ENCODE measurements at regions not wholly inside any gene's neighbourhood (a gene's known extent, or its start where the extent isn't known, plus 50 kb on each side); places are given as distances from the start of the nearest gene placed in this dataset.

DNA sequence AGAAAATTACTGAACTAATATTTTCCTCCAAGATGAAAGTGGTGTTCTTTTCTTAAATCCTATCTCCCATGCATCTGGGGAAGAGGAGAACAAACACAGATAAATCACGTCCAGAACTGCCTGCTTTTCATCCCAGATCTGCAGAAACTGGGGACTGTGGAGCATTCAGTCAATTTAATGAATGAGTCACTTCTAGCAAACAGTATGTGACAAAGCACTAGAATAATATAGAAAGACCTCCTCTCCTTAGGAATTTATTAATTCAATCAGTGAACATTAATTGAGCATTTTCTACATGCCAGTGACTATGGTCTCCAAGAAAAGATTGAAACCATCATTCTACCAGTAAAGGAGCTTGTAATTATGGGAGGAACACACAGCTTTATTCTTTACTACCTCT lies 693.4 kb upstream of the ID2 start:
- DNase-seq (ENCODE audit: low read depth) = no peak

DNA sequence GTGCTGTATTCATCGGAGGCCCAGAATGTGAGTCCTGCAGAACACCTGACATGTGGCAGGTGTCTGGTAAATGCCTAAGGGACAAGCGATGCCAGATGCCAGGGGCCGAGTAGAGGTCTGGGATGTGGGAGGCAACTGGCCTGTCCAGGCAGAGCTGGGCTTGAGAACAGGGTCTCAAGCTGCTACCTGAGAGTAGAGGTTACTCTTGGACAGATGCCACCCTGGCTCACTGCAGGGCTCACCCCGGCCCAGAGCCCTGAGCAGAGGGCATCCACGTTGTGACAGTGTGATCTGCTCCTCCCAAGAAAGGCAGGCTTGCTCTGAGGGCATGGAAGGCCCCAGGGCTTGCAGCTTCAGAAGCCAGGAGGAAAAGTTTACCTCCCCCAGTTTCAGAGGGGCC lies 692.0 kb upstream of the ID2 start:
- DNase-seq (ENCODE audit: low read depth) = no peak

DNA sequence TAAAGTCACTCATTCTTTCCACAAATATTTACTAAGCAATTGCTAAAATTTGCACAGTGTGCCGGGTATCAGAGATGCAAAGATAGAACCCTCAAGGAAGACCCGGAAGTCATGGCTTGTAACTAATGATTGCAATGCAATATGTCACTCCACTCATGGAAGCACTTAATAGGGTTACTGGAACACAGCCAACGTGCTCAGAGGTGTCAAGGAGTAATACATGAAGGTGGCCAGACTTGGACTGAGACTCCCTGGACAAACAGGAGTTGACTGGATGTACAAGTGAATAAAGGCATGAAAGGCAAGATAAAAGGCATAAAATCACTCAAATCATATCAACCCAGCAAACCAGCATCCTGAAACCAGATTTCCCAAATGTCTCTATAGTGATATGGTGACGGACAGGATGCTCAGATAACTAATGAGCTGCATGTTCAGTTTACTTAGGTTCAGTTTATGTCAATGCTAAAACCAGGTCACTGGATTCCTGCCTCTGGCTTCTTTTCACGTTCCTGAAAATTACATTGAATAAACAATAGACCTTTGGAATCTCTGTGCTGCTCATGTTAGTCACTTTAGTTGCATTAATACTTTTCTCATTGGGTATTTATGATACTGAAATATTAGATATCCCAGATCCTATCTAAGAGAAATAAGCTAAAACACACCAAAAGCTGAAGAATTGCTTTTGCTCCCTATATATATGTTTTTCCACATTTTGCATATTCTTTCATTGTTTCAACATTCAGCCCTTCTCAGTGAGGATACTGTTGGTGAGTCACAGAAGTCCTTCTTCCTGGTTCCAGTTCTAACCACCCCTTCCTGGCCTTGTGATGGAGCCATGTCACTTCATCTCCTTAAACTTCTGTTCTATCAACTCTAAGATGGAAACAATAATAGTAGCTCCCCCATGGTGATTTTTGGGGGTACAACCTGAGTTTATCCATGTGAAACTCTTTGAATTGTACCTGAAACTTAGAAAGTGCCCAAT lies 688.9 kb upstream of the ID2 start:
- peak; percentile 44 for DNase-seq (ENCODE audit: low read depth)

DNA sequence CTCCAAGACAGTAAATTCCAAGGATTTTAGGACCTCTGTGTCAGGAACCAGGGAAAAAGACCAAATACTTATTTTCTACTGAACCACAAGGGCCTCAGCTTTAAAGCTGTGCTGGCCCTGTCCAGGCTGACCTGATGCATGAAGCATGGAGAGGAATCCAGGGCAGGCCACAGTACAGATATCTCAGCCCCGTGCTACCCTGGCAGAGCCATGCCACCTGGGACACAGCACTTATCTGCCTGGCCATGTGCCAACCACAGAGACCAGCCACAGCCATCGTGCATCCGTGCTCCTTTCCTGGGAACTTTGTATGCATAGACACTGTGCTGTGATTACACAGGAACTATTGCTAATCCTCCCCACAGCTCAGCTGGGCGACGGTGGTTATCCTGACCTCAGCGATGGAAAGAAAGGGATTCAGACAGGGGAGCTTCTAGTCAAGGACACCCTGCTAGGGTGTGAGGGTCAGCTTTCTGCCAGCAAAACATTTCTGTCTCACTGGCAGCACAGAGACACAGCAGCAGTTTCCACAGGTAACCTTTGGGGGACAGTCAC lies 687.4 kb upstream of the ID2 start:
- DNase-seq (ENCODE audit: low read depth) = no peak

DNA sequence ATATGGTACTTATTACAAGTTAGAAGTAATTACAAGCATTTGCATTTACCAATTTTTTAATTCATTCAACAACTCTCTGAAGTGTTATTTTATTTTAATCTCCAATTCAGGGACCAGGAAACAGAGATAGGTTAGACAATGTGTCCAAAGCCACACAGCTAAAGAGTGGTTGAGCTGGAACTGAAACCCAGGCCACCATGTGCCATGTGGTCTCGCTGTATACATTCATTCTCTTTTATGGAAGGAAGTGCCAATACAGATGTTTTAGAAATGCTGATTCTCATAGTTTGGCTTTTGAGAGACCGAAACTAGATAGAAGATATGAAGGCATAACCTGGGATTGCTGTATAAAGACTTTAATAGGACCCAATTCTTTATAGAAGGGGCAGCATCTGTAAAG lies 684.6 kb upstream of the ID2 start:
- no peak for DNase-seq (ENCODE audit: low read depth)

DNA sequence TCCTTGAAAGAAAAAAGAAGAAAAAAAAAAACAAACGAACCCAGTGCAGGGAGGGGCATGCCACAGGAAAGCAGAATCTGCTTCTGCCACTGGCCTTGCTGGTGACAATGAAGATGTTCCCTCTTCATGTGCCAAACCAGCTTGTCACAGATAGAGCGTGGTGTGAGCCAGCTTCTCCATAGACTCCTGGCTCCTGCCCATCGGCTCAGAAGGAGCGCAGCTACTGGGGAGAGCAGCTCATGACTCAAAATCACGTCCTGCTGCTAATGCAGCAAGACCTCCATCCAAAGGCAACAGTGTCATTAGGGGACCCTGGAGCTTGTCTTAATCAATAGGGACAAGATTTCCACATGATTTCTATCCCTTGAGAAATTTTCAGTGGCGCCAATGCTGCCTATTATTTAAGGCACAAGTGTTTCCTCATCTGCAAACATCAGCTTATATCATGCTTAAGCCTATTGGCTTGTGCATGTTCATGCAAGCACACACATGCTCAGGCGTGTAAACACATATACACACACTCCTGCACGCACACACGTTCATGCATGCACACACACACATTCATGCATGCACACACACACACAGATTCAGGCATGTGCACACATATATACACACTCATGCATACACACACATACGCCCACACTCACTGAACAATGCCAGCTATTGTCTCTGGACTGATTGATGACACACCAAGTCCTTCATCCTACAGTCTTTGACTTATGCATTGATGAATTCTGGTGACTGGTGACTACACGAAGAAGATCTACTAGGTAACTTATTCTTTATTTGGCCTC lies 682.0 kb upstream of the ID2 start:
- DNase-seq (ENCODE audit: low read depth) = no peak

DNA sequence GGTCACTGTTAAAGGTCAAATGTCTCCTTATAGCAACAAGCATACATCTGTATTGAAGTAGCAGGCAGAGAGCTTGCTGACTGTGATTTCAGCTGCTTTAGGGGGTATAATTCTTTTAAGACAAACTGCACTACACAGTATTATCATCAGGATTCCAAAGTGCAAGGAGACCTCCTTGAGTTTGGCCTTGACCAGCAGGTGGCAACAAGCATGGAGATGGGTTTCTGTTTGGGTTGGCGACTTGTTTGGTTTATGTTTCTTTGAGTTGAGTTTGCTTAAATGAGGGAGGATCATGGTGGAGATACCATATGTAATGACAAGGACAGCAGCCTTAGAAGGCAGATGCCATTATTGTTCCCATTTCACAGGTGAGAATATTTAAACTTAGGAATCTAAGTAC lies 681.0 kb upstream of the ID2 start:
- no peak for DNase-seq (ENCODE audit: low read depth)

DNA sequence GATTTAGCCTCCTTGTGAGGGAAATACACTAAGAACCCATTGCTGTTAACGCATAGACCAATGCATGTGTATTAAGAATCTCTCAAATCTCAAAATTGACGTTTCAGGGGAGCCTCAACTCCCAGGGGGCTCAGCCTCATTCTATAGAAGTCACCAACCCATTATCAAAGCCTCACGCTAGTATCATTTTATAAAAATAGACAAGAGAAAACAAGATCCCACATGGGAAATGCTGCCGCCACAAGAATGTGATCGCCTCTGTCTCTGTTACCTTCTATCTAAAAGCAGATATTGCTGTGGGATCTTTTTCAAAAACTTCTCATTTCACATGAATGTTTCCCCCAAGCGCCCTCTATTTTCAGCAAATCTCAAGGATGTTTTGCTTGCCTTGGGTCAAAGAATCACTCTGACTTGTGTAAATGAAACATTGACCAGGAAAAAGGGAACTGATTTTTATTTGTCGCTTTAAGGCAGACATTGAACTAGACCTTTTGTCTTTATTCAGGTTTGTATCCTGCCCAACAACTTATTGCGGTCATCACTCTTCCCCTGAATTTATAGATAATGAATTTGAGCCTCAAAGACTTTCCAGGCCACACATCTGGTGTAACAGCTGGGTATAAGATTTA lies 679.0 kb upstream of the ID2 start:
- no peak for DNase-seq (ENCODE audit: low read depth)

DNA sequence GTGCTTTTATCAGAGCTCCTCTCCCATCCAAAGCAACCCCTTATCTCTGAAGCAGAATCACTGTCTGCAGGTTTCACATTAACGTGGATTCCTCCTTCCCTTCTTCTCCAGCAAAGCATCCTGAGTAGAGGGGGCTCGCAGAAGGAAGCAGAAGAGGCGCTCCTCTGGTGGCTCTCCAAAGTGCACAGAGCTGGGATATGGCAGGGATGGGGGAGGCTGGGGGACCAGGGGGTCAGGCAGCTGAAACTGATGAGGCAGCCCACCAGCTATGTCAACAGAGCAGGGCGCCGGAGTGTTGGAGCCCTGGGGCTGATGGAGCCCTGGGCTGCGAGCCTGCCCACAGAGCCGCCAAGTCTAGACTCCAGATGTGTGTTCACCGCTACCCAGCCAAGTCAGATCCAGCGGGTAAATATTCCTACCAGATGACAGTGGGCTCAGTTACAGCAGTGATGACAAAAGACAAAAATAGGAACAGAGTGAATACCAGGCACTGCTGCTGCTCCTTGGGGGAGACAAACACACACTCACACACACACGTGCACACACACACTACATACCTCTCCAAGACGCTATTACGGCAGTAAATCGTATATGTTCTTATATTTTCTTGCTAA lies 678.3 kb upstream of the ID2 start:
- DNase-seq (ENCODE audit: low read depth) = no peak

DNA sequence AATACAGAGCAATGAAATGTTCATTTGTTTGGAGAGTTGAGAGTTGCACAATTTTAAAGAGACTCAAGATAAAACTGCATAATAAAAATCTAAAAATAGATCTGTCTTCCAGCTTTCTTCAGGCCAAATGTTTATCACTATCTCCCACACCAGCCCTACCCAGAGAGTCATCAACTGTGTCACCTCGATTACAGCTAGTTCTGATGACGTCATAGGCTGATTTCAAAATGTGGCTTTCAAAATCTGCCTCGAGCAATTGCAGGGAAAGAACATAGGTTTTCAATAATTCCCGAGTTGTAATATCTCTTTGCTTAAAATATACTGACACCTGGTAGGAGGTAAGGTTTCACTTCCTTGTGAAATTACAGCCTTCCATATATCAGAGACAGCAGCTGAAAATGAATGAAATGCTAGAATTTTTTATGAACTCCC lies 677.6 kb upstream of the ID2 start:
- peak; percentile 23 for DNase-seq (ENCODE audit: low read depth)

DNA sequence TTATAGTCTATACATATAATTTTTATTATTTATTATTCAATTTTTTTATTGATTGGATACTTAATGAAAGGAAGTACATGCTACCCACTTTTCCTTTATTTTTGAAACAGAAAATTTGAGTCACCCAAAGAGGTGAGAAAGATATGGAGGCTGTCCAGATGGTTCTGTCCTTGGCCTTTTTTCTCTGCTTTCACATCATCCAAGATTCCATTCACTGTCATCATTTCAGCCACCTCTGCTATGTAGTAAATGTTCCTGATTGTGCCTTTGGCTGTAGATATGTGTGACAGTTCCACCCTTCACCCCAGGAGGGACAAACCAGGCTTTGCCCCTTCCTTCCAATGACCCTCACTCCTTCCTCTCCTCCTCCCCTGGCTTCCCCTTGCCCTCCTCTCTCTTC lies 675.7 kb upstream of the ID2 start:
- DNase-seq (ENCODE audit: low read depth) = no peak

DNA sequence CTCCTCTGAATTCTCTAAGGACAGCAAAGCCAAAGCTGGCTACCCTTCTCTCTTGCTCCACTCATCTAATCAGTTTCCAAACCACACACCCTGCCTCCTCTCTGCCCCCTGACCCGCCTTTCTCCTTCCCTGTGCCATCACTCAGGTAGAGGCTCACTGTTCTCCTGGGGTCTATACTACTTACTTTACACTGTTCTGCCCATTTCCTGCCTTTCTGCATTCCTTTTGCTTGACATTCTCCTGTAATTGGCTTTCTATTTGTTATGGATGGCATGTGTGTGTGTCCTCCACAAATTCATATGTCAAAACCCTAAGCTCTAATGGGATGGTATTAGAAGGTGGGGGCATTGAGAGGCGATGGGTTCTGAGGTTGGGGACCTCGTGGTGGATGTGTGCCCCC lies 675.2 kb upstream of the ID2 start:
- DNase-seq (ENCODE audit: low read depth) = no peak

DNA sequence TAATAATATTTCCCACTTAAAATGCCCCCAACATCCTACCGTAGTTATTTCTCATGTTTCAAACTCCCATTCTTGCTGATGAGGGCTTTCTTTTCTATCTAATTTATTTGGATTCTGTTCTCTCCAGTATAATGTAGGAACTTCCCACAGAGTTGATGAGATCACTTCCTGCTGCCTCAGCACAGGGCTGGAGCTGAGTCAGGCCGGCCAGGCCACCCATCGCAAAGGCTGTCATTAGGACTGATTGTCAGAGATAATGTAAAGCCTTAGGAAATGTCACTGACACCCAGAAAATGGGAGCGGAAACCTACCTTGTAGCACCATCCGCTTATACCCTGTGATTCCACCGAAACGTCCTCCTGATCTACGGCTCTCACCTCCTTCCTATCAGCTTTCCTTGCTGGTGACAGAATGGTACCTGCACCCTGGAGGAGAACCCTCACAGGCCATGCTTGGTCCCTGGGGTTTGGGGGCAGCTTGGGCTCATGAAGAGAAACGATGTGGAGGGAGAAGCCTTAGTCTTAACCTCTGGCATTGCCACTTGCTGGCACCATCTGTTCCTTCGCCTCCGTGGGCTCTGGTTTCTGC lies 672.8 kb upstream of the ID2 start:
- DNase-seq (ENCODE audit: low read depth) = peak; percentile 62

DNA sequence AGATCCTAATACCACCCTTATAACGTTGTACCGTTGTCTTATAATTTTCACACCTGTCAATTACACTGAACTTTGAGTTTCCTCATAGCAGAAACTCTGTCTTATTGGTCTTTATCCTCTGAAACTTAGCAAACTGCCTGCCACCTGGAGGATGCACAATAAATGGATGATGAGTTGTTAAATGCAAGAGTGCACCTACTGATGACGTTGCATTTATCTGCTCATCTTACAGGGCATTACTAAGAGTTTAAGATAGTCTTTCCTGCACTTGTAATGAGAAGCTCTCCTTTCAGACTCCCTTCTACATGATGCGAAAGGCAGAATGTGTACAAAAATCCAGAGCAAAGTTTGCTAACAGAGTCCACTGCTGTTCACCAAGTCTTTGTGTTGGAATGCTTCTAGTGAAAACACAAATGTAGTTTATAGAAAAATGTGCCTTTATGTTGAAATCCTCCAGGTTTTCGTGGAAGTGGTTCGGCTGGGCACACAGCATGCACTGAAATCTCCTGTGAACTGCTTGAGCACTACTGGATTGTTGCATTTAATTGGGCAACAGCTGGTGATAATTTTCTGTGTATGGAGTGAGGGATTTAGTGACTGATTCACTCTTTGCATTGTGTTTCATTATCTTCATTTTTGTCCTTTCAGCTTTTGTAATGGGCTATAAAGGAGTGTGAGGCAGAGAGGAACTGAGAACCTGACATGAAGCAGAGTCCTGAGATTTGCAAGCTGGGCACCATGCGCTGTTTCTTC lies 665.8 kb upstream of the ID2 start:
- DNase-seq (ENCODE audit: low read depth) = no peak

DNA sequence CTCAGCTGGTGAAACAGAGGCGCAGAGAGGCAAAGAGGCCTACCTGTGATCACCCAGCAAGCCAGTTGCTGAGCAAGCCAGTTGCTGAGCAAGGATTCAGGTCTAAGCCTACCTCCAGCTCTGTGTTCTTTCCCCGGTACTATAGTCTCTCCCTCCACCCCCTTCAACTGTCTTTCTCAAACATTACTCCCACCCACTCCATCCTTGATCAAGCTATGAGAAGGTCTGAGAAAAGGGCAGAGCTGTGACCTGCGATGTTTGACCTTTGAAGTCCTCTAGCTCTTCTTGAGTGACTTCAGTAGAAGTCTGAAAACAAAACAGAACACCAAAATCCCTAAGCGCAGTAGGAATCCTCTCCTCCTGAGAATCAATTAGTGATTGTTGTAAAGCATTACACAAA lies 665.2 kb upstream of the ID2 start:
- no peak for DNase-seq (ENCODE audit: low read depth)

DNA sequence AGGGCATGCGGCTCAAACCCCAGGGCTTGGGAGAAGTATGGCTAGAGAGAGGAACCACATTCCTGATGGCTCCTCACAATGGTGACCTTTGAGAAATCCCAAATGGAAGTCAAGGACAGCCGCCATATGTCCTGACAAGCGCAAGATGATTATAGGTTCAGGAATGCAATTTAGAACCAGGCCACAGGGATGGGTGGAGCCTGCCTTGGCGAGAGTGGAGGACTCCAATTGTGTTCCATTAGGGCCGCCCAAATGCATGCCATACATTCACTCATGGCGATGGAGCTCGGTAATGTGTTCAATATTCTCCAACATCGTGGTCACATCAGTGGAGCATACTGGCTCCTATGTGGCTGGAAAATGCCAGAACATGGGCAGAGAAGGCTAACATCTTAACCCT lies 662.9 kb upstream of the ID2 start:
- no peak for DNase-seq (ENCODE audit: low read depth)

DNA sequence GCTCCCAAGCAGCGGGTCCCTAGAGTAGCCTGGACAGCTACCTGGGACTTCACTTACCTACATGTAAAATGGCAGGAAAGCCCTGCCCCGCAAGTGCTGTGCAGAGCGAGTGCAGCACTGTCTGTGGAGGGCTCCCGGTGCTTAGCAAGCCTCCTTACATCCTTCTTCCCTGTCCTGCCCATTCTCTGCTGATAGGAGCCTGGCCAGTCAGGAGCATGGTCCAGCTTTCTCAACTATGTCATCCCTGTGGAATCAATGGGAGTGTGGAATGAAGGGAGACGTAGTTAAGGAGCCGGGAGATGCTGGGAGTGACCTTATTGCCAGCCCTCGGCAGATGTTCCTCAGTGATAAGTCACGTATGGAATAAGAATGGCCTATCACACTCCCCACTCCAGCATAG lies 661.9 kb upstream of the ID2 start:
- no peak for DNase-seq (ENCODE audit: low read depth)

DNA sequence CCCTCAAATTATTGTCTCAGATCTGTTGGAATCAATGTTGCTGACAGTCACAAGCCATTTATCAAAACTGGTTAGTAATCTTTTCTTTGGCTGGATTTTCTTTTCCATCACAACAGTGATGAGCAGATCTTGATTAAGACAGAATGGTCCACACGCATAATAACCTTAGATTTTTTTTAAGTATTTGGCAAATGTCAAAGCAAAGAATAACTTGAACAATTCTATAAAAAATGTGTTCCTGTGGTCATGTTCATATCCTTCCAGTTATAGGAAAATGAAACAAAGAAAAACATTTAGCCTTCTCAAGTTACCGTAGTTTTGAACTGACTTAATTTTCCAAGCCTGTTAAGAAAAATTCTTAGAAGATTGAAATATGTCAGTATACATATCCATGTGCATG lies 659.9 kb upstream of the ID2 start:
- no peak for DNase-seq (ENCODE audit: low read depth)

DNA sequence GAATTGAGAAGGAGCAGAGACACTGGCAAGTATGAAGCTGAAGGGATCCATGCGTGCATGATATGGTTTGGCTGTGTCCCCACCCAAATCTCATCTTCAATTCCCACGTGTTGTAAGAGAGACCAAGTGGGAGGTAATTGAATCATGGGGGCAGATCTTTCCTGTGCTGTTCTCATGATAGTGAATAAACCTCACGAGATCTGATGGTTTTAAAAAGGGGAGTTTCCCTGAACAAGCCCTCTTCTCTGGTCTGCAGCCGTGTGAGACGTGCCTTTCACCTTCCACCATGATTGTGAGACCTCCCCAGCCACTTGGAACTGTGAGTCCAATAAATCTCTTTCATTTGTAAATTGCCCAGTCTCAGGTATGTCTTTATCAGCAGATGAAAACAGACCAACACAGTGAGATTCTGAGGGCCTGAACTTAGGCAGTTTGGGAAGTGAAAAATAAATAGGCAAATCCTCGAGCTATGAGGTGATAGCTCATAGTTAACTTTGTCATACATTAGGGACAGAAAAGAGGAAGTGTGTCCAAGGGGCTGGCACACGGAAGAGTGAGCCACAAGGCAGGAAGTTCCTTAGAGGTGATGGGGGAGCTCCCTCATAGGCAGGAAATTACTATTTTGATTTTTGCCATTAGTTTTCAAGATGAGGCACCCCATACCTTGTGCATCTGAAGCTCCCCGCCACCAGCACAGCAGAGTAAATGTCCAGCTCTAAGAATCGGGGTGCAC lies 658.8 kb upstream of the ID2 start:
- DNase-seq (ENCODE audit: low read depth) = no peak

DNA sequence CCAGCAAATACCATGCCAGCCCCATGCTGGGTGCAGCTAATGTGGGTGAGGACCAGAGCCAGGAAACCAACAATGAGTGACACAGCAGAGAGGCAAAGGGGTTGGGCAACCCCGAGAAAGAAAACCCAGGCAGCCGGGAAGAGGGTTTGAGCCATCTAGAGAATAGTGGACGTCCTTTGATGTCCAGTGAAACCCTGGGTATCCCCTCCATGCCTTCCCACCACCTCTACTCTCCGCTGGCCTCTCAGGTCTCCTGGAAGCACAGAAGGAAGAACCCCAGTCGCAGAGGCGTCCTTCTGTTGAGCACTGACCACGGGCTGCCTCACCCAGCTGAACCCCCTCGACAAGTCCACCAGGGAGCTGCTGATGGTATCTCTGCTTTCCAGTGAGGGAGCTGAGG lies 657.4 kb upstream of the ID2 start:
- no peak for DNase-seq (ENCODE audit: low read depth)

All from HT1080 (cell line).